ENCODE measurements at regions not wholly inside any gene's neighbourhood (a gene's known extent, or its start where the extent isn't known, plus 50 kb on each side); places are given as distances from the start of the nearest gene placed in this dataset.

GRCh38 chr11:112606656-112607055 lies 346.0 kb upstream of the PLET1 start:
- TF ChIP-seq POLR2A (IDR thresholded peaks at IDR 0.05): no peak
- no peak for TF ChIP-seq CTCF (IDR thresholded peaks at IDR 0.05)

Data from testis (tissue), 2 donors.